ENCODE measurements at regions not wholly inside any gene's neighbourhood (a gene's known extent, or its start where the extent isn't known, plus 50 kb on each side); places are given as distances from the start of the nearest gene placed in this dataset.
A peak's percentile ranks its signal among the peaks of the same experiment; 100 is the strongest.

DNA sequence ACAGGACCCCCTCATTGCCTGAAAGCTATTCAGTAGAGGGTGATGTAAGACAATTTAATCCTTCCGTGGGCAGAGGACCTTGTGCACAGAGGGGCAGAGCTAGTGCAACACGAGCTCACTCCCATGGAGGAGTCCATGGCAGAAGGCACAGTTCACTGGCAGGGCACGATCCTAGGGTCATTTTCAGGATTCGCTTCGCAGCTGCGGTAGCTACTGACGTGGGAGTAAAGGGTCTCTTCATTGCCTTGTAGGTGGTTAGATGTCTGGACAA, 207.8 kb downstream of the FOXO1 start:
- DNase-seq (ENCODE audit: low spot score): no peak
- Histone ChIP-seq H3K23ac (ENCODE audit: low read depth, low read length, poor library complexity) (no peak overlapping the region), H3K79me1 (ENCODE audit: low read depth, low read length) (no peaks in the 10 kb centered on the region), H2BK120ac (ENCODE audit: low read depth, low read length) (no peak overlapping the region), H3K4me2 (ENCODE audit: insufficient read depth, low read length, poor library complexity, severe bottlenecking) (no peak overlapping the region), H3K27me3 (ENCODE audit: control insufficient read depth in 3 of 3, insufficient read depth in 3 of 3, low read depth in 1 of 3, low read length in 3 of 3) (peaks cover 0 to 2% (median 0%) of the 10 kb centered on the region in 3 experiments), H3K27ac (replicated peaks; ENCODE audit: low read length) (no peak overlapping the region), H2BK12ac (ENCODE audit: low read length) (no peak overlapping the region), H3K9me3 (replicated peaks in 1 of 2; ENCODE audit: control insufficient read depth in 2 of 2, insufficient read depth in 1 of 2, low read depth in 1 of 2, low read length in 2 of 2) (peaks cover 2 to 7% of the 10 kb centered on the region in 2 donors), H2AK5ac (ENCODE audit: low read depth, low read length) (no peak overlapping the region), H3K9ac (ENCODE audit: low read depth, low read length, poor library complexity) (no peak overlapping the region), H3K36me3 (replicated peaks in 1 of 2; ENCODE audit: control insufficient read depth in 2 of 2, insufficient read depth in 2 of 2, low read length in 2 of 2) (no peaks in the 10 kb centered on the region), H3K4me3 (ENCODE audit: low read length in 2 of 2) (no peak overlapping the region), H2AFZ (ENCODE audit: low read length) (no peak overlapping the region), H2BK15ac (ENCODE audit: low read length) (no peak overlapping the region), H4K8ac (ENCODE audit: low read depth, low read length) (no peak overlapping the region), H3K18ac (ENCODE audit: low read length) (no peak overlapping the region), H3K4me1 (ENCODE audit: control insufficient read depth in 2 of 2, insufficient read depth in 1 of 2, low read depth in 1 of 2, low read length in 2 of 2) (peaks cover 0 to 4% of the 10 kb centered on the region in 2 donors), H3K14ac (ENCODE audit: low read length) (no peak overlapping the region), H2BK5ac (ENCODE audit: low read length) (no peak overlapping the region), H3K4ac (ENCODE audit: low read length) (no peak overlapping the region), H4K91ac (ENCODE audit: low read depth, low read length, poor library complexity) (no peak overlapping the region)
- no CpG with 5 or more reads among the region's 7 CpGs for WGBS, 2 donors (ENCODE audit: extremely low coverage in 2 of 2, insufficient read length in 2 of 2, insufficient replicate concordance in 1 of 2)

- H4K91ac ChIP-seq (ENCODE audit: low read depth, low read length, poor library complexity): no peak overlapping the region
- WGBS, 2 donors (ENCODE audit: extremely low coverage in 2 of 2, insufficient read length in 2 of 2, insufficient replicate concordance in 1 of 2): no CpG with 5 or more reads among the region's 3 CpGs
- peaks cover 2 to 7% of the 10 kb centered on the region in 2 donors for H3K9me3 ChIP-seq (replicated peaks in 1 of 2; ENCODE audit: control insufficient read depth in 2 of 2, insufficient read depth in 1 of 2, low read depth in 1 of 2, low read length in 2 of 2)
- H3K23ac ChIP-seq (ENCODE audit: low read depth, low read length, poor library complexity): no peak overlapping the region
- no peak overlapping the region for H3K14ac ChIP-seq (ENCODE audit: low read length)
- H4K8ac ChIP-seq (ENCODE audit: low read depth, low read length): no peak overlapping the region
- H3K9ac ChIP-seq (ENCODE audit: low read depth, low read length, poor library complexity): no peak overlapping the region
- H3K79me1 ChIP-seq (ENCODE audit: low read depth, low read length): no peaks in the 10 kb centered on the region
- no peak overlapping the region for H3K4me2 ChIP-seq (ENCODE audit: insufficient read depth, low read length, poor library complexity, severe bottlenecking)
- DNase-seq (ENCODE audit: low spot score): no peak
- H3K4me1 ChIP-seq (ENCODE audit: control insufficient read depth in 2 of 2, insufficient read depth in 1 of 2, low read depth in 1 of 2, low read length in 2 of 2): peaks cover 0 to 4% of the 10 kb centered on the region in 2 donors
- H3K27me3 ChIP-seq (ENCODE audit: control insufficient read depth in 3 of 3, insufficient read depth in 3 of 3, low read depth in 1 of 3, low read length in 3 of 3): peaks cover 0 to 2% (median 0%) of the 10 kb centered on the region in 3 experiments
- no peak overlapping the region for H2BK120ac ChIP-seq (ENCODE audit: low read depth, low read length)
- no peak overlapping the region for H3K18ac ChIP-seq (ENCODE audit: low read length)
- H3K36me3 ChIP-seq (replicated peaks in 1 of 2; ENCODE audit: control insufficient read depth in 2 of 2, insufficient read depth in 2 of 2, low read length in 2 of 2): no peaks in the 10 kb centered on the region
- no peak overlapping the region for H2BK15ac ChIP-seq (ENCODE audit: low read length)
- H3K27ac ChIP-seq (replicated peaks; ENCODE audit: low read length): no peak overlapping the region
- H2AK5ac ChIP-seq (ENCODE audit: low read depth, low read length): no peak overlapping the region
- no peak overlapping the region for H3K4me3 ChIP-seq (ENCODE audit: low read length in 2 of 2)
- H2AFZ ChIP-seq (ENCODE audit: low read length): no peak overlapping the region
- no peak overlapping the region for H2BK5ac ChIP-seq (ENCODE audit: low read length)
- H2BK12ac ChIP-seq (ENCODE audit: low read length): no peak overlapping the region
- no peak overlapping the region for H3K4ac ChIP-seq (ENCODE audit: low read length)
Observed at GRCh38 chr13:40460116-40460515, 206.3 kb downstream of the FOXO1 start.

DNA sequence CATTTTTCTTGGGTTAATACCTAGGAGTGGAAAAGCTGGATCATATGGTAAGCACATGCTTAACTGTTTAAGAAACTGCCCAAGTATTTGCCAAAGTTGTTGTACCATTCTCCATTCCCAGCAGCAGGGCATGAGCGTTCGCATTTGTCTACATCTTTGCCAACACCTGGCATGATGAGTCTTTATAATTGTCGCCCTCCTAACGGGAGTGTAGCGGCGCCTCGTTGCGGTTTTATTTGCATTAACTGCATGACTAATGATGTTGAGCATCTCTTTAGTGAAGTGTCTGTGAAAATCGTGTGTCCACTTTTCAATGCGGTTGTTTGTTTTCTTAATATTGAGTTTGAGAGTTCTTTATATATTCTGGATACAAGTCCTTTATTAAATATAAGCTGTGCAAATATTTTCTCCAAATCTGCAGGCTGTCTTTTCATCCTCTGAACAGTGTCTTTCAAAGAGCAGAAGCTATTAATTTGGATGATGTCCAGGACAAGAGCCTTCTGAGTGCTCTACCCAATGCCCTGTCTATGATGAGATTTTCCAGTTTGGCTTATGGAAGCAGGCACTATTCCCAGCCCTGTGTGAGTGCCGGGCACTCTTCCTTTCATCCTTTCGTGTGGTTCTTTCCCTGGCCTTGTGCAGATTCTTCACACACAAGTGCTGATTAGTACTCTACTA, 202.0 kb downstream of the FOXO1 start:
- Histone ChIP-seq H3K36me3 (replicated peaks in 1 of 2; ENCODE audit: control insufficient read depth in 2 of 2, insufficient read depth in 2 of 2, low read length in 2 of 2) (no peaks in the 10 kb centered on the region), H3K4me2 (ENCODE audit: insufficient read depth, low read length, poor library complexity, severe bottlenecking) (no peak overlapping the region), H2BK5ac (ENCODE audit: low read length) (no peak overlapping the region), H4K8ac (ENCODE audit: low read depth, low read length) (no peak overlapping the region), H3K14ac (ENCODE audit: low read length) (no peak overlapping the region), H2BK120ac (ENCODE audit: low read depth, low read length) (no peak overlapping the region), H3K18ac (ENCODE audit: low read length) (no peak overlapping the region), H2AFZ (ENCODE audit: low read length) (no peak overlapping the region), H3K4me3 (ENCODE audit: low read length in 2 of 2) (no peak overlapping the region), H3K79me1 (ENCODE audit: low read depth, low read length) (no peaks in the 10 kb centered on the region), H3K9ac (ENCODE audit: low read depth, low read length, poor library complexity) (no peak overlapping the region), H3K4ac (ENCODE audit: low read length) (no peak overlapping the region), H3K4me1 (ENCODE audit: control insufficient read depth in 2 of 2, insufficient read depth in 1 of 2, low read depth in 1 of 2, low read length in 2 of 2) (no peaks in the 10 kb centered on the region), H2BK15ac (ENCODE audit: low read length) (no peak overlapping the region), H4K91ac (ENCODE audit: low read depth, low read length, poor library complexity) (no peak overlapping the region), H3K27ac (replicated peaks; ENCODE audit: low read length) (no peak overlapping the region), H2BK12ac (ENCODE audit: low read length) (no peak overlapping the region), H2AK5ac (ENCODE audit: low read depth, low read length) (no peak overlapping the region), H3K27me3 (ENCODE audit: control insufficient read depth in 3 of 3, insufficient read depth in 3 of 3, low read depth in 1 of 3, low read length in 3 of 3) (no peaks in the 10 kb centered on the region), H3K9me3 (replicated peaks in 1 of 2; ENCODE audit: control insufficient read depth in 2 of 2, insufficient read depth in 1 of 2, low read depth in 1 of 2, low read length in 2 of 2) (peaks cover 2 to 5% of the 10 kb centered on the region in 2 donors), H3K23ac (ENCODE audit: low read depth, low read length, poor library complexity) (no peak overlapping the region)
- no CpG with 5 or more reads among the region's 12 CpGs for WGBS, 2 donors (ENCODE audit: extremely low coverage in 2 of 2, insufficient read length in 2 of 2, insufficient replicate concordance in 1 of 2)
- no peak for DNase-seq (ENCODE audit: low spot score)

- H2BK120ac ChIP-seq (ENCODE audit: low read depth, low read length): no peak overlapping the region
- H3K9me3 ChIP-seq (replicated peaks in 1 of 2; ENCODE audit: control insufficient read depth in 2 of 2, insufficient read depth in 1 of 2, low read depth in 1 of 2, low read length in 2 of 2): peaks cover 2 to 3% of the 10 kb centered on the region in 2 donors
- no peak overlapping the region for H3K4ac ChIP-seq (ENCODE audit: low read length)
- no peak overlapping the region for H3K4me3 ChIP-seq (ENCODE audit: low read length in 2 of 2)
- H3K4me2 ChIP-seq (ENCODE audit: insufficient read depth, low read length, poor library complexity, severe bottlenecking): no peak overlapping the region
- DNase-seq (ENCODE audit: low spot score): no peak
- H4K91ac ChIP-seq (ENCODE audit: low read depth, low read length, poor library complexity): no peak overlapping the region
- H2BK15ac ChIP-seq (ENCODE audit: low read length): no peak overlapping the region
- no peaks in the 10 kb centered on the region for H3K79me1 ChIP-seq (ENCODE audit: low read depth, low read length)
- no peak overlapping the region for H3K27ac ChIP-seq (replicated peaks; ENCODE audit: low read length)
- no peaks in the 10 kb centered on the region for H3K36me3 ChIP-seq (replicated peaks in 1 of 2; ENCODE audit: control insufficient read depth in 2 of 2, insufficient read depth in 2 of 2, low read length in 2 of 2)
- H2BK12ac ChIP-seq (ENCODE audit: low read length): no peak overlapping the region
- H2AK5ac ChIP-seq (ENCODE audit: low read depth, low read length): no peak overlapping the region
- no peak overlapping the region for H3K23ac ChIP-seq (ENCODE audit: low read depth, low read length, poor library complexity)
- no peak overlapping the region for H3K14ac ChIP-seq (ENCODE audit: low read length)
- H2AFZ ChIP-seq (ENCODE audit: low read length): no peak overlapping the region
- peak overlapping the region; percentile 81 for H3K18ac ChIP-seq (ENCODE audit: low read length)
- H3K4me1 ChIP-seq (ENCODE audit: control insufficient read depth in 2 of 2, insufficient read depth in 1 of 2, low read depth in 1 of 2, low read length in 2 of 2): no peaks in the 10 kb centered on the region
- H3K27me3 ChIP-seq (ENCODE audit: control insufficient read depth in 3 of 3, insufficient read depth in 3 of 3, low read depth in 1 of 3, low read length in 3 of 3): no peaks in the 10 kb centered on the region
- H2BK5ac ChIP-seq (ENCODE audit: low read length): no peak overlapping the region
- no CpG with 5 or more reads among the region's 3 CpGs for WGBS, 2 donors (ENCODE audit: extremely low coverage in 2 of 2, insufficient read length in 2 of 2, insufficient replicate concordance in 1 of 2)
- no peak overlapping the region for H3K9ac ChIP-seq (ENCODE audit: low read depth, low read length, poor library complexity)
- H4K8ac ChIP-seq (ENCODE audit: low read depth, low read length): no peak overlapping the region
Observed at GRCh38 chr13:40465015-40465390, 201.4 kb downstream of the FOXO1 start.

Measured in neuronal stem cell (in vitro differentiated cells).